ENCODE measurements at regions not wholly inside any gene's neighbourhood (a gene's known extent, or its start where the extent isn't known, plus 50 kb on each side); places are given as distances from the start of the nearest gene placed in this dataset.

DNA sequence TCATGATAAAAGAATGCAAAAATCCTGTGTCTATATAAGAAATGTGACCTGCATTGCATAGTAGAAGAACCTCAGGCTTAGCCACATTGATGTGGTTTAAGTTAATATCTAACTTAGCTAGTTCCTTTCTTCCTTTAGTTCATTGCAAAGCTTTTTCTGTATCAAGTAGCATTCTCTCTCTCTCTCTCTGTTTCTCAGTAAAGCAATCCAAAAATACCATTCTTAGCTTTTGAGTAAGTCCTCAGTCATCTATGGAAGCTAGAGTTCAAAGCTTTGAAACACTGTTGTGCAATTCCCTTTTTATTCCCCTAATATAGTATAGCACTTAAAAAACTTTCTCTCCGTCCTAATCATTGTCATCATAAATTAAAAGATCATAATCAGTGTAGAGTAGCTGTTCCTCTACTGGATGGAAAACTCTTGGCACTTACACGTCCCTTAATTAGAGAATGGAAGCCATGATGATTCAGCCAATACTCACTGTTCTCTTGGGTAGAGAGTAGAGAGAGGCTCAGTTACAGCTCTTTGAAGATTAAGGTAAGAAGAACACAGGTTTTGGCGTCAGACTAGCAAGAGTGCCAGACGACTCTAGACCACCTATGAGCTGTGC, 350.3 kb upstream of the LYPLAL1 start:
- Mint-ChIP-seq H3K9me3 (ENCODE audit: low read depth) (no peaks in the 10 kb centered on the region), H3K4me1 (ENCODE audit: low read depth) (peaks cover 34% of the 10 kb centered on the region), H3K4me3 (ENCODE audit: unreplicated experiment) (no peak overlapping the region), H3K27ac (ENCODE audit: unreplicated experiment) (peak overlapping the region; percentile 86), H3K36me3 (ENCODE audit: low read depth) (no peaks in the 10 kb centered on the region), H3K27me3 (ENCODE audit: low read depth) (no peaks in the 10 kb centered on the region)
- DNase-seq (ENCODE audit: low spot score), result no peak
- no peak for TF ChIP-seq CTCF (IDR thresholded peaks at IDR 0.05)

GRCh38 chr1:218827486-218827885, 346.2 kb upstream of the LYPLAL1 start:
- no peak overlapping the region for H3K4me3 Mint-ChIP-seq (ENCODE audit: unreplicated experiment)
- no peaks in the 10 kb centered on the region for H3K27me3 Mint-ChIP-seq (ENCODE audit: low read depth)
- H3K9me3 Mint-ChIP-seq (ENCODE audit: low read depth), result no peaks in the 10 kb centered on the region
- H3K4me1 Mint-ChIP-seq (ENCODE audit: low read depth), result peaks cover 31% of the 10 kb centered on the region
- H3K27ac Mint-ChIP-seq (ENCODE audit: unreplicated experiment), result no peak overlapping the region
- no peak for TF ChIP-seq CTCF (IDR thresholded peaks at IDR 0.05)
- no peaks in the 10 kb centered on the region for H3K36me3 Mint-ChIP-seq (ENCODE audit: low read depth)
- no peak for DNase-seq (ENCODE audit: low spot score)

- Mint-ChIP-seq H3K27ac (ENCODE audit: unreplicated experiment) (no peak overlapping the region), H3K4me1 (ENCODE audit: low read depth) (peaks cover 26% of the 10 kb centered on the region)
Observed at GRCh38 chr1:218828125-218828650, 345.5 kb upstream of the LYPLAL1 start.

GRCh38 chr1:218829097-218829496, 344.6 kb upstream of the LYPLAL1 start:
- H3K36me3 Mint-ChIP-seq (ENCODE audit: low read depth), result no peaks in the 10 kb centered on the region
- H3K27ac Mint-ChIP-seq (ENCODE audit: unreplicated experiment), result no peak overlapping the region
- no peak for DNase-seq (ENCODE audit: low spot score)
- H3K27me3 Mint-ChIP-seq (ENCODE audit: low read depth), result no peaks in the 10 kb centered on the region
- peaks cover 18% of the 10 kb centered on the region for H3K4me1 Mint-ChIP-seq (ENCODE audit: low read depth)
- no peak for TF ChIP-seq CTCF (IDR thresholded peaks at IDR 0.05)
- H3K9me3 Mint-ChIP-seq (ENCODE audit: low read depth), result no peaks in the 10 kb centered on the region
- H3K4me3 Mint-ChIP-seq (ENCODE audit: unreplicated experiment), result no peak overlapping the region

More at GRCh38 chr1:218828125-218828650, 345.5 kb upstream of the LYPLAL1 start:
- DNase-seq (ENCODE audit: low spot score), result no peak
- no peaks in the 10 kb centered on the region for H3K36me3 Mint-ChIP-seq (ENCODE audit: low read depth)
- H3K9me3 Mint-ChIP-seq (ENCODE audit: low read depth), result no peaks in the 10 kb centered on the region
- no peak overlapping the region for H3K4me3 Mint-ChIP-seq (ENCODE audit: unreplicated experiment)
- H3K27me3 Mint-ChIP-seq (ENCODE audit: low read depth), result no peaks in the 10 kb centered on the region
- no peak for TF ChIP-seq CTCF (IDR thresholded peaks at IDR 0.05)

GRCh38 chr1:218835609-218836008, 338.1 kb upstream of the LYPLAL1 start:
- no peaks in the 10 kb centered on the region for H3K4me1 Mint-ChIP-seq (ENCODE audit: low read depth)
- no peak for DNase-seq (ENCODE audit: low spot score)
- no peak for TF ChIP-seq CTCF (IDR thresholded peaks at IDR 0.05)
- no peak overlapping the region for H3K4me3 Mint-ChIP-seq (ENCODE audit: unreplicated experiment)
- no peak overlapping the region for H3K27ac Mint-ChIP-seq (ENCODE audit: unreplicated experiment)
- no peaks in the 10 kb centered on the region for H3K9me3 Mint-ChIP-seq (ENCODE audit: low read depth)
- H3K27me3 Mint-ChIP-seq (ENCODE audit: low read depth), result no peaks in the 10 kb centered on the region
- no peaks in the 10 kb centered on the region for H3K36me3 Mint-ChIP-seq (ENCODE audit: low read depth)

Data from chondrocyte (in vitro differentiated cells).